GM21576 (cell line): ENCODE measurements at regions not wholly inside any gene's neighbourhood (a gene's known extent, or its start where the extent isn't known, plus 50 kb on each side); places are given as distances from the start of the nearest gene placed in this dataset.
"Not testable (repeated sequence)": the region's sequence is repeated elsewhere in the genome, so short reads cannot be mapped to it uniquely, and the experiment has no call there.

Source experiments
- ATAC-seq: cut with Tn5 transposase; IDR thresholded peaks from one replicate; pipeline ENCODE4 v1.9.1; 2021; ENCODE audit warnings: mild to moderate bottlenecking, moderate library complexity; ENCODE audit not compliant: unreplicated experiment

DNA sequence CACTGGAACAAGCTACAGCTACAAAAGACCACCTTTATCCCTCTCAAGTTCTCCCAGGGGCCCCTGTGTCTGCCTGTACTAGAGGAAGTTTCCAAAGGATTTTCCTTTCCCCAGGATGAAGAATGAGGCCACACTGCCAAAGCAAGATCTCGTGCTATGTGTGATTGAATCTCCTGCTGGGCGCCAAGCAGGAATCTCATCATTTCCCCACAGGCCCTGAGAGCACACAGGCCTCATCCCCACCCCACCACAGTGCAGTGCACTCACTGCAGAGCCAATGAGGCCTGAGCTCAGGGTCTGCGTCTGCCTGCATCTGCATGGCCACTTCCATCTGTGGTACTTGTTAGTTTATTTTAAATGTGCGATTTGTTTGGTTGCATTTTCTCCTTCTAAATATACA lies 387.4 kb upstream of the ASIC2 start:
- no peak for ATAC-seq

DNA sequence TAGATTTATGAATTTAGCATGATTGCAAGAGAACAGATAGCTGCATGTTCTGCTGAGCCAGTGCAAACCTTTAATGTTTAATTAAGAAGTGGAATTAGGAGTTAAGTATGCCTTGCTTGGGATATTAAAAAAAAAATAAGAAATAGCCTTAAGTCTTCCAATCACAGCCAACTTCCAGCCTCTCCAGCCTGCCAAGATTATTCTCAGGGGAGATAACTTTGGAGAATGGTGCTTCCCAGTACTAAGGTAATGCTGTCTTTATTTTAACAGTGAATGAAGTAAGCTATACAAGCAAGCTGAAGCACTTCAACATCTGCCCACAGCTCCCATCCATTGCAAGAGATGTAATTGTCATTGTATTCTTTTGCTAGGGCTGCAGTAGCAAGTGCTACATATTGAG lies 389.5 kb upstream of the ASIC2 start:
- ATAC-seq = no peak

DNA sequence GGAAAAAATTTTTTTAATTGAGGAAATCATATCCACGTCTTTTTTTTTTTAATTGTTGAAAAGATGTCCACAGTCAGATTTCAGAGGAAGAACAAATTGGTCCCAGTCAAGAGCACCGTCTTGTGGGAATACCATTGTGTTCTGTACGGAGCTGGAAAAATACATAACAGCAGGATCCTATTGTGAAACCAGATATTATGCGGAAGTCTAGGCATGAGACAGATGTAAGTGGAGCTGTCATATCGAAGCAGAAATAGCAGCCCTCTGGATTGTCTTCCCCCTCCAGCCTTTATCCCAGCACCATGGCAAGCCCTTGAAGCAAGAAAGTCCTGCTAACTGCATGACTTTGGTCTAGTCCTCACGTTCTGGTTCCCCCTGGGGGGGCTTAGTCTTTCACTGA lies 391.6 kb upstream of the ASIC2 start:
- ATAC-seq = no peak

DNA sequence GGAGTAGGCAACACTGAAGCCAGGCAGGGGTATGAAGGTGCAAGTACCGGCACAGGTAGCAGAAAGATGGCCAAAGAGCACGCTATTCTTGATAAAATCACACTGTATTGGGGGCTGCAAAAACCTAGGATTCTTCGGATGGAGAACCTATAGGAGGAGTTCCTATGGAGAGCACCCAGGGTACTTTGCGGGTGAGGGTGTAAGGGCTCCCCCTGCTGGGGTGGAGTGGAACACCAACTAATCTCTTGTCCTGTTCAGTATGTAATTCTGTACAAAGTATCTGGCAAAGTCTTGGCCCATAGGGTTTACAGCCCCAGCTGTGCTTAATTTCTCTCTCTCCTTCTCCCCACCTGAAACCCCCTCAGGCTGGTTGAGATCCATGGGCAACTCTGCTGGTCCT lies 393.1 kb upstream of the ASIC2 start:
- ATAC-seq = no peak

DNA sequence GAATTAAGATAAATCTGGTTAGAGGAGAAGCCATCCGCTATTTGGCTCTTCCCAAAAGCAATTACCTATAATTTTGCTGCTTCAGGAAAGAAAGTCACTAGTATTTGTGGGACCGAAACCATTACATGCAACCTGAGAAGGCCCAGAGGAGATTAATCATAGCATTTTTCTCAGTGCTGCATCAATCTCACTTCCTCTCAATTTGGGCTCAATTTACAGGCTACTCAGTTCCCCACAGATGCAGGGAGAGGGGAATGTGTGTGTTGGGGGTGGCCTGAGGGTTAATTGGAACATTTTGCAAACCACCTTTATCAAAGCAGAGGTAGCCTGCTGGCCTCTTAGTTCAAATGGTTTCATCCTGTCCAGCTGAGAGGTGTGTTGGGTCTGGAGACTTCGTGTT lies 394.7 kb upstream of the ASIC2 start:
- ATAC-seq = no peak

DNA sequence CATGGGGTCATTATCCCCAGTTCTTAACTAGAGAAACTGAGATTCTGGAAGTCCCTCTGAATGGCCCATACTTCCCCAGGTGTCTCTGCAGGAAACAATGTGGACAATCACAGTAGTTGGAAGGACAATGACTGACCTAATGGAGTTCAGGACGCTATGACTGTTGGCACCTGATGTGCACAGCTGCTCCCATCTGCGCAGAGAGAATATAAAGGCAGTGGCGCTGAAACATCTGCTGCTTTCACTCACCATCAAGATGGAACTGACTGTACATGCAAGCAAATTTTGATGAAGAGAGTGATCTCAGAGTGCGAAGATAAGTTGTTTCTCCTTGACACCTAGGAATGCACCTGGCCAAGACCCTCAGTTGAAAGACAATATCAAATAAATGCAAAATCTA lies 395.7 kb upstream of the ASIC2 start:
- no peak for ATAC-seq

DNA sequence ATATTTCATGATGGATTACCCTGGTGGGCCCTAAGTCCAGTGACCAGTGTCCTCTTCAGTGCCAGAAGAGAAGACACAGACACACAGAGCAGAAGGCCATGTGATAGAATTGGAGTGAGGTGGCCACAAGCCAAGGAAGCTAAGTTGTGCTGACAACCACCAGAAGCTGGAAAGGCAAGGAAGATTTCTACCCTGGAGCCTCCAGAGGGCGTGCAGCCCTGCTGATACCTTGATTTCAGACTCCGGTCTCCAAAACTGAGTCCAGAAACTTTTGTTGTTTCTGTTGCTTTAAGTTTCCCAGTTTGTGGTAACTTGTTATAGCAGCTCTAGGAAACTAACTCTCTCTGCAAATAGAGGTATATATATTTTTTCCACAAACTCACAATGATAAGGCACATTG lies 396.6 kb upstream of the ASIC2 start:
- ATAC-seq = no peak

DNA sequence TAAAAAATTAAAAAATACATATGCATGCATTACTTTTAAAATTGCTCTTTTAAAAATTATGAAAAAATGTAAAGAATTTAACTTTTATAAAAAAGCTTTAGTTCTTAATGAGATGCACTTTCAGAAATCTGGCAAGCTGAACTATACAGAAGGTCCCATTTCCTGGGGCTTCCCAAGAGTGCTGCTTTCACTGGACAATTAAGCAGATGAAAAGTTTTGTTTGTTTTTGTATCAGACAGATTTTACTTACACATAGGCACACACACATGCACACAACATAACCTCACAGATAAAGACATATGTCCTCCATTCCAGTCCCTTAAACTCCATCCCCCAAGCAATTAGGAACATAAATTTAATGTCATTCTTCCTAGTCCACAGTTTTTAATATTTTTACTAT lies 402.3 kb upstream of the ASIC2 start:
- no peak for ATAC-seq

DNA sequence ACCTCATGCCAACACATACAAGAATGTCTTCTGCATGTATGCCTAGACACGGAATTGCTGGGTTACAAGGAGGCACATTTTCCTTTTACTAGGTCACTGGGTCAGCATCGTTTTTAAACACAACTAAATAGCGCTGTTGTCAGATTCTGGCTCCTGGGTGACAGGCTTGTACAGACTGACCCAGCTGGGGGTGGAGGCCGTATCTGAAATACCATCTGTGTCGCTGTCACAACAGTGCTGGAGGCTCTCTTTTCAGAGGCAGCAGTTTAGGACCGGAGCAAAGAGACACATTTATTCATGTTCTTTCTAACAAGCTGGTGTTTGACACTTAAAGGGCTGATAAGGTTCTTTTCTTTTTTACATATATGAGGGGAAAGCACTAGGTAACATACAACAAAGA lies 403.0 kb upstream of the ASIC2 start:
- no peak for ATAC-seq

DNA sequence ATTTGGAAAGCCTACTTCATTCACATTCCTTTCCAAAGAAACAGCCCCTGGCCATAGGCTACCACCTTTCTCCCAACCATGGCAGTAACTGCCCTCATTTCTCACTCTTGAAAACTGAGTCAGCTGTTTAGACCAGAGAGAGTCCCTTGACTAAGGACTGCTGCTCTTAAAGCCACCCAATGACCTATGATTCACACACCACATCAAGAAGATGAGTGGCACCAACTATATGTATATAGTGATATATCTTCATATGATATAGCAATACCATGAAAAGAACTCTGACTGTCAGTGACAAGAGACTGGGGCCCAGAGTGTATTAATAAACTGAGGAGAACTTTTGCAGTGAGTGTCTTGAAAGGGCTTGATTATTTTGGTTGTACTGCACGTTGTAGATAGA lies 404.5 kb upstream of the ASIC2 start:
- no peak for ATAC-seq

DNA sequence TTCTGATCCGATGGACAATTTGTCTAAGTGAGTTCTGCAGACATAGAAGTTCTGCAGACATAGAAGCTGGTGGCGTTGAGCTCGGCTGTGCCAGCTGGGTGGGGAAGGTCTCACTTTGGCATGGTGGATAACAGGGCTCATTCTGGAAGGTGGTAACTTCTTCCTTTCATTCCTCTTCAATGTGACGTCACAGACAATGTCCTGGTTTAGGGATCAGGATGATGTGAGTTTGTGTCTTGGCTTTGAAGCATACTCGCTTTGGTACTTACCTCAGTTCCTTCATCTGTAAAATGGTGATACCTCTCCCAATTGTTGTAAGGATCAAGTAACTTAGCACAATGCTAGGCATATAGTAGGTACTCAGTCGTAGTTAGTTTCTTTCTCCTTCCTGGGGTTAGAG lies 408.8 kb upstream of the ASIC2 start:
- ATAC-seq = no peak

DNA sequence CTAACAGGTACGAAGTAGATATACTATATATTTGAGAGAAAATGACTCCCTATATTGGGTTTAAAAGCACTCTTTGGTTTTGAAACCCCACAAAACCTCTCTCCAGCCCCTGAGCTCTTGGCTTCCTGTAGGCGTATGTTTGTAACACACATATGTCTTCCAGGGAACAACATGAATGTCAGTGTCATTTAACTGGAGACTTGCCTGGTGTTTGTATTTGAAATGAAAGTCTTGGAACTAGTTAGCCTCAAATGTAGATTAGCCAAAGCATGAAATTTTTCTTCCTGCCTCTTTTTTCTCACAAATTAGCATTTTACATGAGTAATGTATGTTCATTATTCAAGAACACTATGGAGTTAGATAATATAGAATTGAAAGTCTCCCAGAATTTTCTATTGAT lies 411.8 kb upstream of the ASIC2 start:
- ATAC-seq = no peak

DNA sequence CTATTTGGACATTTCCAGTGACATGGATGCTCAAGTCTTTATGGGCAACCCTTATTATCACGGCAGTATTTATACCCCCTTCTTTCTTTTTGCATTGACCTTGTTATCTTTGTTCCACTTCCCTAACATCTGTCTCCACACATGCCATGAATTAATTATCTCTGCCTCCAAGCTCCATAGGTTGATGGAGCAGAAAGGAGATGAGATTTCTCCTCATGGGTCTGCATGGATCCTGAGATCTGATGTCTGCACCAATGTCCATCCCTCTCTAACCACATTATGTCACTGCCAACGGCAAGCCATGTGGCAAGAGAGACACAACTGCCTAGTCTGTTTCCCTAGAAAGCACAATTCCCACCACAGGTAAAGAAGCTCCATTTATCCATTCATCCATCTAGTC lies 416.8 kb upstream of the ASIC2 start:
- ATAC-seq = no peak

DNA sequence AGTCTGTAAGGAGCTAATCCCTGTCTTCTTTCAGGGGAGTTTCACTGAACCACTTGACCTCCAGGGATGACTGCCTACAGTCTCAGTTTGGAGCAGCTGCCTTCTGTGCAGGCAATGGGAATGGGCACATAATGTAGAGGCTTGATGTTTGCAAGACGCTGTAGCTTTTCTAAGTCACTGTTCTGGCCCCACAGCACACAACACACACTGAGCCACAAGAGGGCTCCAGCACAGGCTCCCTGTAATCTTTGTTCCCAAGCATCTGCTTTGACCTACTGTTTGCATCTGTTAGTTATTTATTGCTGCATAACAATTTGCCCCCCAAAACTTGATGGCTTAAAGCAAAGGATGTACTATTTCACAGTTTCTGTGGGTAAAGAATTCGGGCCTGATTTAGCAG lies 419.0 kb upstream of the ASIC2 start:
- ATAC-seq = no peak

DNA sequence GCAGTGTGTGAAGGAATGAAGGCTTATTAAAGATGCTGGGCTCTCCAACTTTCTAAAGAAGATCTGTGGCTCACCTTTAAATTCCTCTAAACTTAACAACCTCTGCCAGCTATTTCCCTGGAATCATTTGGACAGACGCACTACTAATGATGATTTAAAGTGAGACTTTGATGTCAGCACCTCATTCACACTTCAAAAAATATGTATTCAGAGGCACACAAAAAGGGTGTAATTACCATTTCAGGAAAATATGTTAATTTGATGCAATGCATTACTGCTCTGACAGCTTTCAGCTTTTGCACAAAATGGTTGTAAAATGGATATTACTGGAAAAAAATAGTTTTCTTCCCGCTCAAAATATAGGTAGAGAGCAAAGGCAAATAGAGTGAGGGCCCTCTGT lies 423.9 kb upstream of the ASIC2 start:
- no peak for ATAC-seq

DNA sequence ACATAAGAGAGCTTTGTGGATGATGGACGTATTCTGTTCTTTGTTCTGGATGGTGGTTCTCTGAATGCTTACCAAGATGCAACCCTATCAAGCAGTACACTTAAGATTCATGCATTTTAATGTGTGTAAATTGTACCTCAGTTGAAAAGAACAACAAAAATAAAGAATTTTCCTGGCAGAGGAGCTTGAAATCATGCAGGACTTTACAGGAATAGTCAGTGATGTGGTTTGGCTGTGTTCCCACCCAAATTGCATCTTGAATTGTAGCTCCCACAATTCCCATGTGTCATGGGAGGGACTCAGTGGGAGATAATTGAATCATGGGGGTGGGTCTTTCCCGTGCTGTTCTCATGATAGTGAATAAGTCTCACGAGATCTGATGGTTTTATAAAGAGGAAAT lies 430.6 kb upstream of the ASIC2 start:
- ATAC-seq = not testable (repeated sequence)

DNA sequence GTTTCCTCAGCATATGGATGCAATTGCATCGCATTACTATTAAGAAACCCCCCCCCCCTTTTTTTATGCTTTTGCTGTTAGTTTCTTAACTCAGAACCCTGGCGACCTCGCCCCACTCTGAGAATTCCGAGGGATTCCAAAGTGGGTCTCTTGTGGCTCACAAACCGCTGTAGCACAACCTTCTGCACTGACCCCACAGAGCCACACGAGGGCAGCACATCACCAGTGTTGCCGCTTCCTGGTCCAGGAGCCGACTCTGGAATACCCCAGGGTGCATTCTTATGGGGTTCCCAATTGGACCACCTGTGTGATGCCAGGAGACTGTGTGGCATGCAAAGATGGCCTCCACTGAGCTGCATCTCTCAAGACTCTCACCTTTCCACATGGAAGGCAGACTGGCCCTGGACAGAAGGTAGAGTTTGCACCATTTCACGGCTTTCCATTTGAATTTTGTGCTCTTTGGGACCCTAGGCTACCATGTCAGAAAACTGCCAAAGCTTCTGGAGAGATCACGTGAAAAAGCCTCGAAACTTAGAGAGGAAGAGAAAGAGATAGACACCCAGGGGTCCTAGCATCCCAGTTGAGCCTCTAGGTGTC lies 432.7 kb upstream of the ASIC2 start:
- no peak for ATAC-seq

DNA sequence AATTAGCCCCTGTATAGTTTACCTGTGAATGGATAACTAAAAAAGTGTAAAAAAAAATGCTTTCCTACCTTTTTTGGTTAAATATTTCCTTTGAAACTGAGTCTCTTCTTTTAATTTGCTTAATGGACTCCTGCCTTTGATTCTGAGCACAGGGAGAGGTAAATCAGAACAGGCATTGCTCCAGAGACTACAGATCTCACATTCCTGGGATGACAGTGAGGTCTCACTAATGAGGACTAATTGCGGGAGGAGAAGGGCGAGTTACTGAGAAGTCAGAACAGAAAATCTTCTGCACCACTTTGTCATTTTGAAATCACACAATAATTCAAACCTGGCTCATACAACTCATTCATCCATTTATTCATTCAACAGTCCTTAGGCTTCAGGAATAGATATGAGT lies 437.0 kb upstream of the ASIC2 start:
- no peak for ATAC-seq

DNA sequence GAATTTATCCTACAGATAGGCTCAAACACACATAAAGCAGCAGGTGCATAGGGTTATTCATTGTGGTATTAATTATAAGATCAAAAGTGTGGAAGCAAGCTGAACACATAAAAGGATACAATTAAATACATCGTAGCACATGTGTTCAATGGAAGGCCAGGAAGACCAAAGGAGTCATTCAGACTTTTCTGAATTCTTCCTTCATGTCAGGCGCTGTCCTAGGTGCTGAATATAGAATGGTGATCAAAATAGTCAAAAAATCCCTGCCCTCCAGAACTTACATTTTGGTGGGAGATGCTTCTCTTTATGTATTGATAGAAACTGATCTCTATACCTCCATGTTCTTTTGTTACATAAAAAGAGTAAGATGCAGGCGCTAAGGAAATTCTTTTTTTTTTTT lies 439.0 kb upstream of the ASIC2 start:
- ATAC-seq = no peak

DNA sequence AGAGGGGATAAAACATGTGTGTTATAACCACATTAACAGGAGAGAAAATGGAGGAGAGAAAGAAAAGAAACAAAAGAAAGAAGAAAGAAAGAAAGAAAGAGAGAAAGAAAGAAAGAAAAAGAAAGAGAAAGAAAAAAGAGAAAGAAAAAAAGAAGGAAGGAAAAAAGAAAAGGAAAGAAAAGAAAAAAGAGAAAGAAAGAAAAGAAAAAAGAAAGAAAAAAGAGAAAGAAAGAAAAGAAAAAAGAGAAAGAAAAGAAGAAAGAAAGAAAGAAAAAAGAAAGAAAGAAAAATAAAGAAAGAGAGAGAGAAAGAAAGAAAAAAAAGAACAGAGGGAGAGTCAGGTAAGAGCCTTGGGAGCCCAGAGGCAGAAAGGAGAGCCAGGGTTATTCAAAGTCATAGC lies 446.6 kb upstream of the ASIC2 start:
- ATAC-seq = no peak

DNA sequence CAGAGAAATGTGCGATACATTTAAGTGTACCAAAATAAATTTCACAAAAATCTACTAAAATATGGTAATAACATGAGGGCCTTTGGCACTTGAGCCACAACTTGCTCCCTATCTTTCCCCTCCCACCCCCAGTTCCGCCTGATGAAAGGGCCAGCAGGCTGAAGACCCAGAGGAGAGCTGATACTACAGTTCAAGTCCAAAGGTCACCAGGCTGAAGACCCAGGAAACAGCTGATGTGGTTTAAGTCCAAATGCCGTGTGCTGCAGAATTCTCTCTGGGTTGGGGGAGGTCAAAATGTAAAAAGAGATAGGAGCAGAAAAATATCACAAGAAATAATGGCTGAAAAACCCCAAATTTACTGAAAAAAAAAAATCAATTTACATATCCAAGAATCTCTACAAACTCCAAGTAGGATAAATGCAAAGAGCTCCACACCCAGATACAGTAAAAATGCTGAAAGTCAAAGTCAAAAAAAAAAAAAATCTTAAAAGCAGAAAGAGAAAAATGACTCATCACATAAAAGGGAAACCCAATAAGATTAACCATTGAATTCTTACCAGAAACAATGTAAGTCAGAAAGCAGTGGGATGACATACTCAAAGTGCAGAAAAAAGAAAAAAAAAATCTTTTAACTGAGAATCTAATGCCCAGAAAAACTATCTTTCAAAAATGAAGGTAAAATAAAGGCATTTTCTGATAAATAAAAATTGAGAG lies 452.1 kb upstream of the ASIC2 start:
- ATAC-seq = no peak

DNA sequence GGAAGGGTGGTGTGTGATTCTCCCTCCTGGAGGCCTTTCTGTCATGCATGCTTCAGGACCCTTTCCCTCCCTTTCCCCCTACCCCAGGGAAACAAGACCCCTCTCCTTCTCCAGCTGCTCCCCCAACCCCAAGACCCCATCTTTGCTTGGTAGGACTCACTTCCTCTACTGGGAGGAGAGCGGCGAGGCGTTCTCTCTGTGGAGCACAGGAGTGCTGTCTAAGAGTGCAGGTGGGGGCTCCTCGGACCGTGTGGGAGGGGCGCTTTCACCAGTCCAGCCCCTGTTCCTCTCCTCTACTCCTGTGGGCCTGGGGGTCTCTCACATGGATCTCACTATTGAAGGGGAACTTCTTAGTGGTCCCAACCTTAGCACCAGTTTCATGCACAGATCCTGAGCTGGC lies 456.1 kb upstream of the ASIC2 start:
- no peak for ATAC-seq
